Peyer's patch (tissue), 4 donors: ENCODE measurements at regions not wholly inside any gene's neighbourhood (a gene's known extent, or its start where the extent isn't known, plus 50 kb on each side); places are given as distances from the start of the nearest gene placed in this dataset.

Source experiments
- DNase-seq, 3 donors: peaks; one replicate each; pipeline ENCODE4 v3.0.0-alpha.2; 2017 to 2019
- H3K27ac ChIP-seq, 4 donors: fragments of 200-600 bp; sonication (generic); one replicate each; pipeline ENCODE4 v1.5.1; 2016 to 2019
- H3K27me3 ChIP-seq, 2 donors: fragments of 200-600 bp; sonication (generic); one replicate each; pipeline ENCODE4 v1.5.1; 2019
- H3K36me3 ChIP-seq, 3 donors: fragments of 200-600 bp; sonication (generic); one replicate each; pipeline ENCODE4 v1.5.1; 2016 to 2019
- H3K4me1 ChIP-seq, 4 donors: fragments of 200-600 bp; sonication (generic); one replicate each; pipeline ENCODE4 v1.5.1; 2016 to 2019
- H3K4me3 ChIP-seq, 4 donors: fragments of 200-600 bp; sonication (generic); 1 replicate in 3 of 4; 2 replicates in 1 of 4; pipeline ENCODE4 v1.5.1; 2016 to 2019; ENCODE audit warnings: mild to moderate bottlenecking in 1 of 4
- H3K9me3 ChIP-seq, 4 donors: fragments of 200-600 bp; sonication (generic); one replicate each; pipeline ENCODE4 v1.5.1; 2016 to 2019; ENCODE audit warnings: mild to moderate bottlenecking in 1 of 4
- CTCF ChIP-seq, 6 experiments: fragments of 450-650 bp in 4 of 6; fragments of 200-600 bp in 2 of 6; sonication (generic) in 1 of 6; IDR thresholded peaks; one replicate each; pipeline ENCODE4 v1.5.1; 2017 to 2019; ENCODE audit warnings: antibody characterized with exemption in 6 of 6, mild to moderate bottlenecking in 3 of 6, moderate library complexity in 1 of 6
- POLR2A ChIP-seq, 2 donors: fragments of 450-650 bp; IDR thresholded peaks; one replicate each; pipeline ENCODE4 v1.5.1; 2017; ENCODE audit warnings: antibody characterized with exemption in 2 of 2, mild to moderate bottlenecking in 2 of 2, moderate library complexity in 2 of 2

GRCh38 chr13:65435590-65435989 is 1794.5 kb downstream of the PCDH9 start:
- Histone ChIP-seq H3K4me3 (no peak overlapping the region), H3K27me3 (no peaks in the 10 kb centered on the region), H3K36me3 (no peaks in the 10 kb centered on the region), H3K27ac (no peak overlapping the region), H3K9me3 (peaks cover 0 to 6% (median 0%) of the 10 kb centered on the region in 4 donors), H3K4me1 (no peaks in the 10 kb centered on the region)
- DNase-seq, result no peak
- TF ChIP-seq CTCF (IDR thresholded peaks at IDR 0.05) (no peak), POLR2A (IDR thresholded peaks at IDR 0.05) (no peak)

GRCh38 chr13:65417953-65418352 is 1812.2 kb downstream of the PCDH9 start:
- no peak for TF ChIP-seq CTCF (IDR thresholded peaks at IDR 0.05)
- no peak for TF ChIP-seq POLR2A (IDR thresholded peaks at IDR 0.05)
- no peak for DNase-seq
- H3K27ac ChIP-seq, result no peak overlapping the region
- no peaks in the 10 kb centered on the region for H3K4me1 ChIP-seq
- no peak overlapping the region for H3K4me3 ChIP-seq
- no peaks in the 10 kb centered on the region for H3K36me3 ChIP-seq
- H3K27me3 ChIP-seq, result no peaks in the 10 kb centered on the region
- H3K9me3 ChIP-seq, result peaks cover 0 to 4% (median 0%) of the 10 kb centered on the region in 4 donors

- no peaks in the 10 kb centered on the region for H3K4me1 ChIP-seq
- no peak overlapping the region for H3K4me3 ChIP-seq
- H3K36me3 ChIP-seq, result no peaks in the 10 kb centered on the region
- H3K27me3 ChIP-seq, result no peaks in the 10 kb centered on the region
- TF ChIP-seq CTCF (IDR thresholded peaks at IDR 0.05) (no peak), POLR2A (IDR thresholded peaks at IDR 0.05) (no peak)
- no peak for DNase-seq
- H3K9me3 ChIP-seq, result peaks cover 0 to 4% (median 0%) of the 10 kb centered on the region in 4 donors
- H3K27ac ChIP-seq, result no peak overlapping the region
Observed at GRCh38 chr13:65416784-65417183, 1813.4 kb downstream of the PCDH9 start.

GRCh38 chr13:65414187-65414586 is 1815.9 kb downstream of the PCDH9 start:
- Histone ChIP-seq H3K4me1 (no peaks in the 10 kb centered on the region), H3K9me3 (no peaks in the 10 kb centered on the region)
- no peak for TF ChIP-seq POLR2A (IDR thresholded peaks at IDR 0.05)
- no peak for TF ChIP-seq CTCF (IDR thresholded peaks at IDR 0.05)

GRCh38 chr13:65411521-65411920 is 1818.6 kb downstream of the PCDH9 start:
- Histone ChIP-seq H3K36me3 (no peaks in the 10 kb centered on the region), H3K27ac (no peak overlapping the region), H3K4me3 (no peak overlapping the region), H3K27me3 (no peaks in the 10 kb centered on the region), H3K4me1 (no peaks in the 10 kb centered on the region), H3K9me3 (no peaks in the 10 kb centered on the region)
- TF ChIP-seq POLR2A (IDR thresholded peaks at IDR 0.05) (no peak), CTCF (IDR thresholded peaks at IDR 0.05) (no peak)
- no peak for DNase-seq

More at GRCh38 chr13:65414187-65414586, 1815.9 kb downstream of the PCDH9 start:
- H3K27ac ChIP-seq, result no peak overlapping the region
- H3K4me3 ChIP-seq, result no peak overlapping the region
- H3K27me3 ChIP-seq, result no peaks in the 10 kb centered on the region
- H3K36me3 ChIP-seq, result no peaks in the 10 kb centered on the region
- no peak for DNase-seq

GRCh38 chr13:65410791-65411190 is 1819.3 kb downstream of the PCDH9 start:
- no peaks in the 10 kb centered on the region for H3K27me3 ChIP-seq
- no peak for DNase-seq
- no peaks in the 10 kb centered on the region for H3K36me3 ChIP-seq
- no peak overlapping the region for H3K27ac ChIP-seq
- no peak overlapping the region for H3K4me3 ChIP-seq
- no peaks in the 10 kb centered on the region for H3K4me1 ChIP-seq
- no peak for TF ChIP-seq CTCF (IDR thresholded peaks at IDR 0.05)
- no peak for TF ChIP-seq POLR2A (IDR thresholded peaks at IDR 0.05)
- no peaks in the 10 kb centered on the region for H3K9me3 ChIP-seq
